Fibroblast of villous mesenchyme (primary cell): ENCODE measurements at regions not wholly inside any gene's neighbourhood (a gene's known extent, or its start where the extent isn't known, plus 50 kb on each side); places are given as distances from the start of the nearest gene placed in this dataset.

ENCODE experiments used
- DNase-seq: peaks from one replicate; pipeline ENCODE4 v3.0.0-alpha.2; 2010; ENCODE audit warnings: low read depth
- H3K4me3 ChIP-seq: 2 replicates; pipeline ENCODE4 v1.5.1; 2011; ENCODE audit warnings: low read depth, mild to moderate bottlenecking, low read length
- TF ChIP-seq, protein P1 (sequence below): IDR thresholded peaks from 2 replicates; pipeline ENCODE4 v1.5.1; 2012; ENCODE audit warnings: low read depth, mild to moderate bottlenecking, low read length; ENCODE audit not compliant: insufficient read depth

DNA sequence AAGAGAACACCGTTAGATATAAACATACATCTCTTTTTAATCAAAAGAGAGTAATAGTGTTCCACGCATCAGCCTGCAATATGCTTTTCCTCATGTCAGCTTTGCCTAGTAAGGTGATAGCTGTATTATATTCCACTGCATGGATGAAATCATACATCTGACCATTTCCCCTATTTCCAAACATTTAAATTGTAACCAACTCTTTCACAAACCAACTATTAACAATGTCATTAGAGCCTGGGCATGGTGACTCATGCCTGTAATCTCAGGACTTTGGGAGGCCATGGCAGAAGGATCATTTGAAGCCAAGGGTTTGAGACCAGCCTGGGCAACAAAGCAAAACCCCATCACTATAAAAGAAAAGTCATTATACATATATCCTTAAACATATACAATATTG lies 284.8 kb downstream of the BCL11A start:
- no peak overlapping the region for H3K4me3 ChIP-seq
- TF ChIP-seq, protein P1, sequence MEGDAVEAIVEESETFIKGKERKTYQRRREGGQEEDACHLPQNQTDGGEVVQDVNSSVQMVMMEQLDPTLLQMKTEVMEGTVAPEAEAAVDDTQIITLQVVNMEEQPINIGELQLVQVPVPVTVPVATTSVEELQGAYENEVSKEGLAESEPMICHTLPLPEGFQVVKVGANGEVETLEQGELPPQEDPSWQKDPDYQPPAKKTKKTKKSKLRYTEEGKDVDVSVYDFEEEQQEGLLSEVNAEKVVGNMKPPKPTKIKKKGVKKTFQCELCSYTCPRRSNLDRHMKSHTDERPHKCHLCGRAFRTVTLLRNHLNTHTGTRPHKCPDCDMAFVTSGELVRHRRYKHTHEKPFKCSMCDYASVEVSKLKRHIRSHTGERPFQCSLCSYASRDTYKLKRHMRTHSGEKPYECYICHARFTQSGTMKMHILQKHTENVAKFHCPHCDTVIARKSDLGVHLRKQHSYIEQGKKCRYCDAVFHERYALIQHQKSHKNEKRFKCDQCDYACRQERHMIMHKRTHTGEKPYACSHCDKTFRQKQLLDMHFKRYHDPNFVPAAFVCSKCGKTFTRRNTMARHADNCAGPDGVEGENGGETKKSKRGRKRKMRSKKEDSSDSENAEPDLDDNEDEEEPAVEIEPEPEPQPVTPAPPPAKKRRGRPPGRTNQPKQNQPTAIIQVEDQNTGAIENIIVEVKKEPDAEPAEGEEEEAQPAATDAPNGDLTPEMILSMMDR: no peak
- no peak for DNase-seq

DNA sequence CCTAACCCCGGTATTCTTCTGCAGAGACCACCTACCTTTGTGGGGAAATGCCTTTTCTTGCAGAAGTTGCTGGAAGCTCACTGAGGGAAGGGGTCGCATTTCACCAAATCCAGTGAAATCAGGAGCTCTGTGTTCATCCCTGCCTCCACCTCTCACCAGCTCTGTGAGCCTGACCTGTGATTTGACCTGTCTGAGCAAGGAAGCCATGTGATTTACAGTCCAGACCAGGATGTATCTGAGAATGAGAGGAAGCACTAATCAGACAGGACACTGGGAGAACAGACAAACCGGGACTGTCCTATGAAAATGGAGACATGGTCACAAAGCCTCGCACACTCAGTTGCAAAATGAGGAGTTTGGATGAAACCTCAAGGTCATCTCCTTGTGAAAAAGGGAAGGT lies 285.4 kb downstream of the BCL11A start:
- no peak overlapping the region for H3K4me3 ChIP-seq
- DNase-seq: no peak
- TF ChIP-seq, protein P1: no peak

DNA sequence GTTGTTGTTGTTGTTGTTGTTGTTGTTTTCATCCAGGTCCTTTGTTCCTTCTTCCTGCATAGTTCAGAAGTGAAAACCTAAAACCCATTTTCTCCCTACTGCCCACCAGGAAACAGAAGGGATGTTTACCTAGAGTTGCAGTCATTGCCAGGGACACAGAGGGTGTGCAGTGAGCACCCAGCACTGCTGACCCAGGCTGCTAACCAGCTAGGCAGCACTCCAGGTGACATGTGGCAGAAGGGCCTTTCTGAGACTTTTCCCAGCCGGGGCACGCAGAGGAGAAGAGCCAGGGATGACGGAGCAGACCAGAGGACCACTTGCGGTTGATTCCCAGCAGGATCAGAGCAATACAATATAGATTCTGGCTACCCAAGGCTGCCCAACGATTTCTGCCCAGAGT lies 286.3 kb downstream of the BCL11A start:
- TF ChIP-seq, protein P1: no peak
- no peak overlapping the region for H3K4me3 ChIP-seq
- DNase-seq: no peak

DNA sequence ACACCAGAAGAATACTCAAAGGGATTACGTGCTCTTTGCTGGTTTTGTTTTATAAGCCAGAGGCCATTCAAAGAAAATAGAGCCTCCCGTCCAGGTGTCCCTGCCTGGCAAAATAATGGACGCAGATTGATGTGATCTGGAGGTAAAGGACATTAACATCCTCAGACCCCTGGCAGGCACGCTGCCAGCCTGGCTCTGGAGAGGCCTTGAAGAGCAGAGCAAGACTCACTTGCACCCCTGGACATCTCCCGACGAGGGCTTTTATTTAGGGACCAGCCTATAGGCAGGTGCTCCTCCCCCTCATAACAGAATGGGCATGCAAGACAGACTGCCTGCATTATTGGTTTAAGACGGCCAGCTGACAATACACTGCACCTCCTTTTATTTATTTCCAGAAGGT lies 291.3 kb downstream of the BCL11A start:
- TF ChIP-seq, protein P1: no peak
- H3K4me3 ChIP-seq: no peak overlapping the region
- no peak for DNase-seq

DNA sequence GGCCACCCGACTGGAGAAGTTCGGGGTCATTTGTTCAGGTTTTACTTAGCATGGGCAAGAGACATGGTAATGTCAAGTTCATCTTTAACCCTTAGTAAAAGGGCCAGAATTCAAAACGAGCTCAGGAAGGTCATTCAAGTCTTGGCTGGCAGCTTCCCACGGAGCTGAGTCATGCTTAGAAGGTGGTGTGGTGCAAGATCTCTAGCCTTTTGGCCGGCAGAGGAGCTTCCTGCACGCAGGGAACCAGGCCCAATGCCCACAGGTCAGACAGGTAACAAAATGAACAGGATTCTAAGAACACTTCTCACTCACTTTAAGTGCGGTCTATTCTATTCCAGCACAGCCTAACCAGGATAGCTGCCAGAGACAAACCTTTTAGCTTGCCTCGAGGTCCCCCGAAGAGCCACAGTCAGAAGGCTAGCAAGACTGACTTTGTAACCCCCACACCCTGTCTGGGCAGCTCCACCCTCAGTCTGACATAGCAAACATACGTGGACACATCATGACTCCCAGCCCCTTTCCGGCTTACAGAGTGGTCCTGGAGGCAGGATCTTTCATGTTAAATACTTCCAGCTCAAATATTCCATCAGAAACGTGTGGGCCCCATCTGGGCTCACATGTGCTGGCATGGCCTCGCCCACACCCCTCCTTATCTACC lies 292.7 kb downstream of the BCL11A start:
- H3K4me3 ChIP-seq: no peak overlapping the region
- DNase-seq: no peak
- TF ChIP-seq, protein P1: no peak

DNA sequence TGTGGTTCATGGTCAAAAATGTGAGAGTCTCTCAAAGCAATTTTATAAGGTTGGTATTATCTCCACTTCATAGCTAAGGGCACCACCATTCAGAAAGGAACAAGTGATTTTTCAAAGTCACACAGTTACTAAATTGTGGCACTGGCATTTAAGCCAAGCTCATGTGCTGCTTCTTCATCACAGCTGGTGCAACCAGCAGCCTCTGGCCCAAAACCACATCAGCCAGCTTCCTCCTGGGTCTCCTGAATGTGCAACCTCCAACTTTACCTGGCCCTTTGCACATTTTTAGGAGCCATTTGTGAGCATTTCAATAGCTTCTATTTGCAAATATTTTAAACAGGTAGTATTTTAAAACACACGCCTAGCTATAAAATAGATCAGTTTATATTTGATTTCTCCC lies 293.7 kb downstream of the BCL11A start:
- DNase-seq: no peak

More for the DNA sequence above, 293.7 kb downstream of the BCL11A start:
- H3K4me3 ChIP-seq: no peak overlapping the region
- TF ChIP-seq, protein P1: no peak
